ENCODE measurements at regions not wholly inside any gene's neighbourhood (a gene's known extent, or its start where the extent isn't known, plus 50 kb on each side); places are given as distances from the start of the nearest gene placed in this dataset.

DNA sequence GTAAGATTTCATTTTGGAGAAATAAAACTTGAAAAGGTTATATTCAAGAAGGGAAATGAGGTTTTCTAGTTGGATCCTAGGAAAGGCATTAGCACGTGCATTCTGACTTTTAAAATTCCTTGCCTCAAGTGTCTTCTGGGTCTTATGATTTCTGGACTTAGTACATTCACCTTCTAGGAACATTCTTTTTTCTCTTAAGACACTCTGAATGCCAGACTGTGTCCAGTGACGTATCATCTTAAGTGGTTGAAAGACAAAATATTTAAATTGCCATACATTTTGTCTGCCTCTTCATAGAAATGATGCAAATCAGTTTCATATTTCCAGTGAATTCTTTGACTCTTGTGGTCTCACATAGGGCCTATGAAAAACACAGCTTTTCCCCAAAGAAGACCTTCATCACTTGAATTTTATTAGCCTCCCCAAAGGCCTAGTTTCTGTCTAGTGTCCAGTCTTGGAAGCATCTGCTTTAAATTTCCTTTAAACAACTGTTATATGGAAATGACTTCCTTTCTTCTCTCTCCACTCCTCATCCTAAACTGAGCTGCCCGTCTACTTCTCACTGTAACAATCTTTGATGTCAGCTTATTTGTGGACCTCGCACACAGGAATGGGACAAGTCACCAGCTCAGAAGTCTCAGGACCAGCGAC, 187.2 kb downstream of the HLX start:
- no peak overlapping the region for H3K4me3 Mint-ChIP-seq
- H3K4me1 Mint-ChIP-seq (ENCODE audit: low read depth), result no peaks in the 10 kb centered on the region
- no peaks in the 10 kb centered on the region for H3K9me3 Mint-ChIP-seq (ENCODE audit: low read depth)
- peaks cover 2% of the 10 kb centered on the region for H3K27me3 Mint-ChIP-seq
- H3K27ac Mint-ChIP-seq, result no peak overlapping the region
- H3K36me3 Mint-ChIP-seq, result no peaks in the 10 kb centered on the region

DNA sequence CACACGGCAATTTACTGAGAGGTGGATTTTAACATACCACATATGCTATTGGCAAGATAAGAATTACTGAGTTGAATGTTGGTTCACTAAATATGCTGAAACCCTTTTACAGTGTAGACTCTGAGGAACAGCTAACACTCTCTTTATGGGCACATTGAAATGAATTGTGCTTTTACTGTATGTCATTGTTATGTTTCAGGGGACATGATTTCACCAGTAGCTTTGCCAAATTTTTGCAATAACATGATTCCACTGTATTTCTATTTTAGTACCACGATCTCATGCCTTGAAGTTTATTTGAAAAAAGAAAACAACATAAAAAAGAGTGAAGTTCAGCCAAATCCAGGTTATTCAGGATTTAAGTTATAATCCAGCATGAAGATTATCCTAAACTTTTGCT, 188.5 kb downstream of the HLX start:
- no peaks in the 10 kb centered on the region for H3K36me3 Mint-ChIP-seq
- H3K9me3 Mint-ChIP-seq (ENCODE audit: low read depth), result no peaks in the 10 kb centered on the region
- no peaks in the 10 kb centered on the region for H3K27me3 Mint-ChIP-seq
- no peak overlapping the region for H3K4me3 Mint-ChIP-seq
- H3K4me1 Mint-ChIP-seq (ENCODE audit: low read depth), result no peaks in the 10 kb centered on the region
- H3K27ac Mint-ChIP-seq, result no peak overlapping the region

DNA sequence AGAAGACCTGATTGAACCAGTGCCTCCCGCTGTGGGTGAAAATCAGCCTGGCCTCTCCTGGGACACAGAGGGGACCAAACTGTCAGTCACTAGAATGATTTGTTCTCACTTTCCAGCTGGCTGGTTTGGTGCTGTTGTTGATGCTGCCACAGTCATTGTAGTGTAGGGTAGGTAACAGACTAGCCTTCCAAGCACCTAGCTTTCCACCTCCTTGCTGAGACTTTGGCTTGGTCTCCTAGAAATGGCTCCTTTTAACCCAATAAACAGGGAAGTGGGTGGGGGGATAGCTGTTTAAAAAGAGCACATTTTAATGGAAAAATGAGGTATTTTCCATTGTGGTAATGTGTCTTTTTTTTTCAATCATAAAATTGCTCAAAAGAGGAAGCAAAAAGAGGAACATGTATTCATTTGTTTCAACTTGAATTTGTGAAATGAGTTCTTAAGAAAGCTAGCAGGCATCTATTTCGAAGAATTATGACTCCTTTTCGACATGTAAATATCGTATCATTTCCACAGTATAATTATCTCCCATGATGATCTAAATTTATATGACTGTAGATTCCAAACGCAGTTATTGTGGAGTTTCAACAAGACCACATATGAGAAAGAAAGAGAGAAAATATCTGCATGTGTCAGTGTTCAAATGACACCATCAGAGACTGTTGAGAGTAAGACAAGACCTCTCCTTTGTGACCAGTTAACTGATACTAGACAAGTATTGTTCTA, 190.1 kb downstream of the HLX start:
- Mint-ChIP-seq H3K4me3 (no peak overlapping the region), H3K27me3 (no peaks in the 10 kb centered on the region), H3K4me1 (ENCODE audit: low read depth) (no peaks in the 10 kb centered on the region), H3K27ac (peak overlapping the region; percentile 17), H3K36me3 (no peaks in the 10 kb centered on the region), H3K9me3 (ENCODE audit: low read depth) (no peaks in the 10 kb centered on the region)

DNA sequence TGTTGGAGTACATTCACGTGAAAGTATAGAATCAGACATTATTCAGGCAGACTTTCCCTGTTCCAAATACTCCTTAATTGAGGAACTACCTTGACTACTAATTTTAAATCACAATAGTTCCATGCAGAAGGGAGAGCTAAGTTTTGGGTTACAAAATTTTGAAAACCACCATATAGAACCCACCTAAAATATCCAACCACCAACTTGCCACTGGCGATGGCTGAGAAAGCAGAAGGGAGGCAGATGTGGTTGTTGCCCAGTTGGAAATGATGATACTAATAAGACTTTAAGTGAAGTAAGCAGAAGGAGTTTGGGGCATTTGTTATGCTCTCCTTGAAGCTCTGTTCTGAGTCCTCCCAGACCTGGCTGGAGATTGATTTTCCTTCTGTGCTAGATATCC, 190.7 kb downstream of the HLX start:
- no peak overlapping the region for H3K27ac Mint-ChIP-seq
- H3K9me3 Mint-ChIP-seq (ENCODE audit: low read depth), result no peaks in the 10 kb centered on the region
- H3K4me3 Mint-ChIP-seq, result no peak overlapping the region
- H3K4me1 Mint-ChIP-seq (ENCODE audit: low read depth), result no peaks in the 10 kb centered on the region
- H3K27me3 Mint-ChIP-seq, result no peaks in the 10 kb centered on the region
- H3K36me3 Mint-ChIP-seq, result no peaks in the 10 kb centered on the region

DNA sequence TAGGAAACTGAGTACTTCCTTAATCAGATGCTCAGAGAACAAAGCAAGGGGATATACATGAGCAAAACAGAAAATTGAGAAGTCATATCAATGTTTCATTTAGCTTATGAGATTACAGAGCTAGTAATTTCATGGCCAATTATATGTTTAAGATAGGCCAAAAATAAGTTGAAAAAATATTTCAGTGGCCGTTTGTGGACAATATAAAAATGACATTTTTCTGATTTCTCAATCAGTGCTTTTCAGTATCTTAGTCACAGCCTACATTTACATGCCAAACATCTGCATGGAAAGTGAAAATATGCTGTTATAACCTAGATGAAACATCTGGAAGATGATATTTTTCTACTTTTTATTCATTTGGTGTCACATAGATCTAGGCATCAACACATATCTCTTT, 192.5 kb downstream of the HLX start:
- Mint-ChIP-seq H3K36me3 (no peaks in the 10 kb centered on the region), H3K27me3 (no peaks in the 10 kb centered on the region), H3K4me3 (no peak overlapping the region), H3K4me1 (ENCODE audit: low read depth) (no peaks in the 10 kb centered on the region), H3K9me3 (ENCODE audit: low read depth) (no peaks in the 10 kb centered on the region), H3K27ac (no peak overlapping the region)

DNA sequence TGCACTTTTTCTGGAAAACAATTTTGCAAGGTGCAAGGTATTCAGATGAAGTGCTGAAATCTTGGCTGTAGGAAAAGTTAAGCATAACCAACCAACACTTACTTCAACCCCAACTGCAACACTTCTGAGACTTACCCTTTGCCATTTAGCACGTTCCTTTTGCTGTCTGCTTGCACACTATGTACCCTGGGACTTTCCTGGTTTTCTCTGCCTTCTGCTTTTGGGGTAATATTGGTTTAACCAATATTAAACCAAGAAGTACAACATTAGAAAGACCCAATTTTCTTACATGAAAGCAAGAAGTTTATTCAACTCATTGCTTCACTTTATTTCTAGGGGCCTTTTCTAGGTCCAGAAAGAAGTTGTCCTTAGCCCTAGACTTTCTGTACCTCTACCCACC, 193.0 kb downstream of the HLX start:
- Mint-ChIP-seq H3K4me1 (ENCODE audit: low read depth) (no peaks in the 10 kb centered on the region), H3K27me3 (no peaks in the 10 kb centered on the region), H3K9me3 (ENCODE audit: low read depth) (no peaks in the 10 kb centered on the region), H3K27ac (no peak overlapping the region), H3K4me3 (no peak overlapping the region), H3K36me3 (no peaks in the 10 kb centered on the region)

DNA sequence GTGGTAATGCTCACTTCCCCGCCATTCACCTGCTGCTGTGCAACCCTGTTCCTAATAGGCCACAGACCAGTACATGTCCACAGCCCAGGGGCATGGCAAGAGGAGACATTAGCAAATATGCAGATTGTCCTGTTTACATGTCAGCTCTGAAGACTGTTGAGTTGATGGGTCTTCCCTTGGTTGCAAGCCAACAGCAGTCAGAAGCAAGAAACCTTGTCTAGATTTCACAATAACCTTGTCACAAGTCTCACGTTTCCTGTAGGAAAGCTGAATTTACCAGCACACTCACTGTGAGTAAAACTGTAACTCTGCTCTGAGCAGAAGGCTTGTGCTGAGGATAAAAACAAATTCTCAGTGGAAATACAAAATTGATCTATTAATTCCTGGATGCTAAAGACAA, 195.1 kb downstream of the HLX start:
- Mint-ChIP-seq H3K4me3 (no peak overlapping the region), H3K27me3 (no peaks in the 10 kb centered on the region), H3K4me1 (ENCODE audit: low read depth) (no peaks in the 10 kb centered on the region), H3K27ac (no peak overlapping the region), H3K9me3 (ENCODE audit: low read depth) (no peaks in the 10 kb centered on the region), H3K36me3 (no peaks in the 10 kb centered on the region)

DNA sequence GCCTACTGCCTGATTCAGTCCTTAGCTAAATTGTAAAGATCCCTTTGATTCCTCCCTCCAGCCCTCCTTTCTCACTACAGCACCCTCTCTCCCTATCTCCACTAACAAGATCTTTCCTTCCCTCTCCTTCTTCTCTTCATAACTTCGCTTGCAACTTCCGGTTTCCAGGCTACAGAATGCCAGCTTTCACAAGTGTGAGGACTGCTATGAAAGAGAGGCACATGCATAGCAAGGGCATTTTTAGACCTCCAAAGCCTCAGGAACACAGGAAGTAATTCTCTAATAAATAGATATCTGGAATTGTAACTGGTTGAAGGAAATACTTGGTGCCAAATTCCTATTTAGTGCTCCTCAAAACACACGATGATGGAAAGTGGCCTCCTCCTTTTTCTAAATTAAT, 196.7 kb downstream of the HLX start:
- Mint-ChIP-seq H3K27me3 (peaks cover 1% of the 10 kb centered on the region), H3K27ac (no peak overlapping the region), H3K4me1 (ENCODE audit: low read depth) (no peaks in the 10 kb centered on the region), H3K9me3 (ENCODE audit: low read depth) (no peaks in the 10 kb centered on the region), H3K36me3 (no peaks in the 10 kb centered on the region), H3K4me3 (no peak overlapping the region)

DNA sequence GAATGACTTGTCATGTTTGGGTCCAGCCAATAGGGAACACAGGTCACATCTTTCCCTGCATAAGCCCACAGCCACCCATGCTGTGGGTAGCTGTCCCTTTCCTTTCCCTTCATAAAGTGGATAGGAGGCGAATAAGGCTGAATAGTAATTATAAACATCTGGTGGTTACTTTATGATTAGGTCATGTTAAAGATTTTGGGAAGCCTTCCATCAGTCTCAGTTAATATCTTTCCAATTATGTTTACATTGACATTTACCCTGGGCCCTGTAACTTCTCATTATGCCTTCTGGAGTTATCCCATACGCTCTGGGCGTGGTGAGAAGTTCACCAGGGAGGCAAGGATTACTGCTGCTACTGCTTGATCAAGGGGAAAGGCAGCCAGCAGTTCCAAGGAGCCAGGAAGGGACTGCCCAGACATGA, 197.2 kb downstream of the HLX start:
- Mint-ChIP-seq H3K27ac (no peak overlapping the region), H3K36me3 (no peaks in the 10 kb centered on the region), H3K9me3 (ENCODE audit: low read depth) (no peaks in the 10 kb centered on the region), H3K4me1 (ENCODE audit: low read depth) (no peaks in the 10 kb centered on the region), H3K4me3 (no peak overlapping the region), H3K27me3 (peaks cover 1% of the 10 kb centered on the region)

DNA sequence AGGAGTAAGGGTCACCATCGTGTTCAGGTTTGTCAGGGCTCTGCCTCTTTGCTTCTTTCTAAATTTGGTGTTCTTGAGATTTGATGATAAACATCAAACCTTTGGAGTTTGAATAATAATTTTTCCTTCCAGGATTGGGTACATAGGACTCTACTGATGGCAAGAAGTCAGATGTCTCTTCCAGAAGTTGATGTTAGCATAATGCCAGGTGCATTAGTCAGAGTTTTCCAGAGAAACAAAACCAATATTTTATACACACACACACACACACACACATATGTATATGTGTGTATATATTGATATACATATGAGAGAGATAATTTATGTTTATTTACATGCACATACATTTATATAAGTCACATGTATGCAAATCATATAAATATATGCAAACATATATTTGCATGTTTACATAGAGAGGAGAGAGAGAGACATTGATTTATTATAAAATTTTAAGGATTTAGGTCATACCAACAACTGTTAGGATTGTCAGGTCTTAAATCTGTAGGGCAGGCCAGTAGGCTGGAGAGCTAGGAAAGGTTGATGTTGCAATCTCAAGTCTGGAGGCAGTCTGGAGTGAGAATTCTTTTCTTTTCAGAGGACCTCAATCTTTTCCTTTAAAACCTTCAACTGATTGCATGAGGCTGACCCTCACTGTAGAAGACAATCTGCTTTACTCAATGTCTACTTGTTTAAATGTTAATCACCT, 199.2 kb downstream of the HLX start:
- Mint-ChIP-seq H3K4me1 (ENCODE audit: low read depth) (no peaks in the 10 kb centered on the region), H3K9me3 (ENCODE audit: low read depth) (no peaks in the 10 kb centered on the region), H3K27ac (no peak overlapping the region), H3K27me3 (peaks cover 1% of the 10 kb centered on the region), H3K4me3 (no peak overlapping the region), H3K36me3 (no peaks in the 10 kb centered on the region)

DNA sequence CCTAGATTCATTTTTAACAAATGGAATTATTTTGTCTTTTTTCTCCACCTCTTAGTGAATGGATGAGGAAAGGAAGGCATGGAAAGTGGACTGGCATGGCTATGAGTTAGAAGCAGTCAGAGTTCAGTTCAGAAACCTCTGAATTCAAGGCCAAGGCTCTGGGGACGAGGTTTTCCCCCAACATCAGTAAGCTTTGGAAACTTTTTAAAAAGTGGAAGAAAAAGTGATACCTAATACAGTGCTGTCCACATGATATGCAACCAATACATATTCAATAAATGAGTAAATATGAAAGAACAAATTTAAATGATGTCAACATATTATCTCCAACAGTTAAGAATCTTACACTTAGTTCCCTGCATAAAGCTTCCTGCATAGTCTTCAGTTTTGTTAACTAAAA, 204.7 kb downstream of the HLX start:
- Mint-ChIP-seq H3K27me3 (peaks cover 1% of the 10 kb centered on the region), H3K36me3 (no peaks in the 10 kb centered on the region), H3K4me1 (ENCODE audit: low read depth) (no peaks in the 10 kb centered on the region), H3K27ac (no peak overlapping the region), H3K4me3 (no peak overlapping the region), H3K9me3 (ENCODE audit: low read depth) (no peaks in the 10 kb centered on the region)

DNA sequence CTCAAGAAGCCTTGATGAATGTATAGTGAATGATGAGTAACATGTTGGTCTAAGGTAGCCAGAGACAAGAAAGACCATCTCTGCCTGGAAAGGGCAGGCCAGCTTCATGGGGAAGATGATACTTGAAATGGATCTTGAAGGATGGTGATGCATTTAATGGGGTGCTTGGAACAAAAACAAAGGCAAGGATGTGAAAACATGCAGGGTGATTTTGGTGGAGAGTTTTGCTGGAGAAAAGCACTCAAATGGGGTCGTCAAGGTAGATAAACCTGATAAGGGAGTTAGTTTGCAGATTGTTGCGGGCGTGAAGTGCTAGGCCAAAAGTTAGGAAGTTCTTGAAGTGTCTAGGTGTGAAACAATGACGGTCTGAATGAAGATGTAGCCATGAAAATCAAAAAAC, 205.4 kb downstream of the HLX start:
- Mint-ChIP-seq H3K4me3 (no peak overlapping the region), H3K4me1 (ENCODE audit: low read depth) (no peaks in the 10 kb centered on the region), H3K36me3 (no peaks in the 10 kb centered on the region), H3K9me3 (ENCODE audit: low read depth) (no peaks in the 10 kb centered on the region), H3K27ac (no peak overlapping the region), H3K27me3 (peaks cover 1% of the 10 kb centered on the region)

DNA sequence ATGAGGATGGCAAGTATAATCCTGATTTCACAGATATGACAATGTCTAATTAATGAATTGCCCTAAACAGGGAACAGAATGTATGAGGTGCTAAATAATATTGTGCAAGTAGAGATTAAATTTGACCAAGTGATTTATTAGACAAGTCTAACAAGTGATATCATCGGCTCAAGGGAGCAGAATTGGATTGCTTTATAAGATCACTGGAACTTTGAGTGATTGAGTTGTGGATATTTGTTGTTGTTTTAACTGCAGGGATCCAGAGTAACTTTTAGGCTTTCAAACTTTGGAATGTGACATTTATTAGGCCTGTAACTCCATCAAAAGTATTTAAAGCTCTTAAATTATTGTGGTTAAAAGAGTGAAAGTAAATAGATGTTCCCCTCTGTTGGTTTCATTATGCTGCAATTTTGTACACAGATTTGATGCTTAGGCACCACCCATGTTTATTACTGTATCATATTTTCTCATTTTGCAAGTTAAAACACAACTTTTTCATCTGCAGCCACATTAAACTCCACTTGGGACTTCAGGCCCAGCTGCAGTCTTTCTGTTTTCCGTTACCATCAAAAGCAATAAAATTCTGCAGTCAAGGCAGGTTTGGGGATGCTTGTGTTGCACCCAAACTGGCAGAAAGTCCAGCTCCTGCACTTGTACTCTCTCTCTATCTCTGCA, 206.6 kb downstream of the HLX start:
- Mint-ChIP-seq H3K4me3 (no peak overlapping the region), H3K4me1 (ENCODE audit: low read depth) (no peaks in the 10 kb centered on the region), H3K27ac (no peak overlapping the region), H3K27me3 (no peaks in the 10 kb centered on the region), H3K36me3 (no peaks in the 10 kb centered on the region), H3K9me3 (ENCODE audit: low read depth) (no peaks in the 10 kb centered on the region)

DNA sequence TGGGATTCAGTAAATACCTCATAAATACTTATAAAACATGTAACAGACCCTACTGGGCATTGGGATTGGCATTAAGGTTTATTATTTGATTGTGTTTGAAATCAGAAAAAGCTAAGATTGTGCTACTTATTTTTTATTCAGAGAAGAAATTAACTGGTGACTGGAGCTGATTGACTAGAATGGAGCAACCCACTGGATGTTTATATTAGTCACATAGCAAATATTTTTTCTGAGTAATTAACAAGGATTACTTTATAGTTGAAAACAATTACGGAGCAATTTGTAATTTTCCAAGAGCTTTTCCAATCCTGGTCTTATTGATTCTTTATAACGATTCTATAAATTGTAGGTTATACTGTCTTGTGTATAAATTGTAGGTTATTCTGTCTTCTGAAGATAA, 208.7 kb downstream of the HLX start:
- H3K4me1 Mint-ChIP-seq (ENCODE audit: low read depth), result no peaks in the 10 kb centered on the region
- H3K27ac Mint-ChIP-seq, result no peak overlapping the region
- H3K4me3 Mint-ChIP-seq, result no peak overlapping the region
- H3K9me3 Mint-ChIP-seq (ENCODE audit: low read depth), result no peaks in the 10 kb centered on the region
- no peaks in the 10 kb centered on the region for H3K36me3 Mint-ChIP-seq
- H3K27me3 Mint-ChIP-seq, result no peaks in the 10 kb centered on the region

DNA sequence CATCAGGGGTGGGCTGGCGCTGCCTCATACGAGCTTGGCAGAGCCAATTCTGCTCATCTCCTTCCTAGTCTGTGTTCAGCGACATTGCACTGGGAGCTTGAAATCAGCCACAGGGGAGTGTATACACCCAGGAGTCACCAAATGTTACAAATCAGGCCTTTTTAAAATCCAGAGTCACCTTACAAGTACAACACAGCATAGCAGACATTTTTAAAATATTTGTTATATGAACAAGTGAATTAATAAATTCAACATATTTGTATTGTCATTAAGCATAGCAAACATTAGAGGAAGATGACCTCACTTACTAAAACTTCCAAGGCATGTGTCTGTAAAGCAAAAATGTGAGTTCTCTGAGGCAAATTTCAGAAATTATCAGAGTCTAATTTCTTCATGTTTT, 210.0 kb downstream of the HLX start:
- Mint-ChIP-seq H3K27ac (no peak overlapping the region), H3K27me3 (no peaks in the 10 kb centered on the region), H3K9me3 (ENCODE audit: low read depth) (no peaks in the 10 kb centered on the region), H3K4me3 (no peak overlapping the region), H3K4me1 (ENCODE audit: low read depth) (no peaks in the 10 kb centered on the region), H3K36me3 (no peaks in the 10 kb centered on the region)
